HG03432 (cell line): ENCODE measurements at regions not wholly inside any gene's neighbourhood (a gene's known extent, or its start where the extent isn't known, plus 50 kb on each side); places are given as distances from the start of the nearest gene placed in this dataset.
"Not testable (repeated sequence)": the region's sequence is repeated elsewhere in the genome, so short reads cannot be mapped to it uniquely, and the experiment has no call there.

Experiments
- ATAC-seq: cut with Tn5 transposase; IDR thresholded peaks from one replicate; pipeline ENCODE4 v1.9.1; 2021; ENCODE audit warnings: mild to moderate bottlenecking, moderate library complexity; ENCODE audit not compliant: unreplicated experiment

DNA sequence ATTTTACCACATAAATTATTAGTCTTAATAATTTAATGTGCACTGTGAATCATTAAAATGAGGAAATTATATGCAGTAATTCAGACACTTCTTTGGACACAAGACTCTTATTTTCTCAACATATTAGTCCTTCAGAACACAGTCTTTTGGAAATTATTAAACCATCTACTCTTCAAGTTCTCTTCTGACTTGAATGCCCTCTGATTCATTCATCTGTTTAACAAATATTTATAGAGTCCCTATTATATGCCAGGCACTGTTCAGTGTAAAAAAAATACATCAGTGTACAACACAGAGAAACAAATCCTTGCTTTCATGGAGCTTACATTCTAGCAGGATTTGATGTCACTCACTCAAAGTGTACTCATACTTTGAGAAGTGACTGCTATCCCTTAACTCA, 163.4 kb upstream of the IL12B start:
- no peak for ATAC-seq

DNA sequence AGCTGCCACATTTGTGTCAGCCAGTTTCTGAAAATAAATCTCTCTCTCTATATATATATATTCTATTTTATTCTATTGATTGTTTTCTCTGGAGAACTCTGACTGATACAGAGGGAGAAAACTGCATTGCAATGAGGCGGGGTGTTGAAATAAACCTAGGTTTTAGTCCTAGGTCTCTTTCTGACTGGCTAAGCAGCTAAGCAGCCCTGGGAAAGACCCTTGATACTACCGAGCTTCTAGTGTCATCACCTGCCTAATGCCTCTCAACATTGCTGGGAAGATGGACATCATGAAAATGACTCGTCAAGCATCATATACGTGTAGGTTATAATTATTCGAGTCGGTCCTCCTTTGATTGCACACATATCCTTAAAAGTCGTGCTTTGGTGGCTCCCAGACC, 166.5 kb upstream of the IL12B start:
- ATAC-seq: no peak

DNA sequence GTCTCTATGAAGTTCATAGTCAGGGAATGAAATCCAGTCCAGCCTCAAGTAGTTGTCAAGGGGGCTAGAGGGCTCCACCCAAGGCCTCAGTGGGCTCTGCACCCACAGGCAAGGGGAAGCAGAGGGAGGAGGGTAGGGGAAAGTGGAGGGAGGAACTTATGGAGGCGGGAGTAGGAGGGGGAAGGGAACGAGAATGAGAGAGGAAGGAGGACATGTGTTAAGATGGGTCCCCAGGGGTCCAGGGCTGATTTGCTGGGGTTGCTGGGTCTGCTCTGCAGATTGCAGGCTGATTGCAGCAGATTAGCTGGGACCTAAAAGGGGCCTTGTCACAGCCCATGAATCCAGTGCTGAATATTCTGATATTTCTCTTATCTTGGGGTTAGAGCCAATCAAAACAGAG, 166.9 kb upstream of the IL12B start:
- no peak for ATAC-seq

DNA sequence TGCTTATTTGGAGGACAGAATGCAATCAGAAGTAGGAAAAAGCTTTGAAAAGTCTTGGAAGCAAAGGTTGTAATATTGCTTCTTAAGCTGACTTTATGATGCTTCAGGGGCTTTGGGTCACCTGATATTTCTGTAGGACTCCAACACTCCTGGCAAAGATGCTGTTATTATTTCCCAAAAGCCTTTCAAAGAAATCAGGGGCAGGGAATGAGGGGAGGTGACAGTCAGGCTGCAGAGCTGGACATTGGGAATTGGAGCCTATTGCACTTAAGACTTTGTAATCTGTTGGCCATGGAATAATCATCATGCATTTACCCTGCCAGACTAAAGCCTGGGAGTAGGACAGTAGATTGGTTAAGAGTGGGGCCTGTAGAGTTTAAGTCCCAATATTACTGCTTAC, 168.3 kb upstream of the IL12B start:
- no peak for ATAC-seq

DNA sequence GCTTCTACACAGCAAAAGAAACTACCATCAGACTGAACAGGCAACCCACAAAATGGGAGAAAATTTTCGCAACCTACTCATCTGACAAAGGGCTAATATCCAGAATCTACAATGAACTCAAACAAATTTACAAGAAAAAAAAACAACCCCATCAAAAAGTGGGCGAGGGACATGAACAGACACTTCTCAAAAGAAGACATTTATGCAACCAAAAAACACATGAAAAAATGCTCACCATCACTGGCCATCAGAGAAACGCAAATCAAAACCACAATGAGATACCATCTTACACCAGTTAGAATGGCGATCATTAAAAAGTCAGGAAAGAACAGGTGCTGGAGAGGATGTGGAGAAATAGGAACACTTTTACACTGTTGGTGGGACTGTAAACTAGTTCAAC, 171.8 kb upstream of the IL12B start:
- ATAC-seq: not testable (repeated sequence)

DNA sequence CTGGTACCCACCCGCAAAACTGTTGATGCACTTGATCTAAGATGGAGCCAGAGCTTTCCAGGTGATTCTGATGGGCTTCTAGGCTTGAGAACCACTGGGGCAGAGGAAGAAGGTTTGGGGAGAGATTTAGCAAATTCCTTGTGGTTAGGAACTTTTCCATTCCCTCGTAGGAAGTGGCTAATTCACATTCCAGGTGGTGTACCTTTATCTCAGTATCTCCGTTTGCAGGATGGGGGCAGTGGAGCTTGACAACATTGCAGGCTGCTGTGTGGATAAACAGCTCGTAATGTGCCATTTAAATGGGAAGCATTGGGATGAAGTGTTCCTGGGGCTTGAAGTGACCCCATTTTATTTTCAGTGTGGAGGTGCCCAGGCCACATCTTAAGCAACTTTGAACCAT, 172.9 kb upstream of the IL12B start:
- no peak for ATAC-seq

DNA sequence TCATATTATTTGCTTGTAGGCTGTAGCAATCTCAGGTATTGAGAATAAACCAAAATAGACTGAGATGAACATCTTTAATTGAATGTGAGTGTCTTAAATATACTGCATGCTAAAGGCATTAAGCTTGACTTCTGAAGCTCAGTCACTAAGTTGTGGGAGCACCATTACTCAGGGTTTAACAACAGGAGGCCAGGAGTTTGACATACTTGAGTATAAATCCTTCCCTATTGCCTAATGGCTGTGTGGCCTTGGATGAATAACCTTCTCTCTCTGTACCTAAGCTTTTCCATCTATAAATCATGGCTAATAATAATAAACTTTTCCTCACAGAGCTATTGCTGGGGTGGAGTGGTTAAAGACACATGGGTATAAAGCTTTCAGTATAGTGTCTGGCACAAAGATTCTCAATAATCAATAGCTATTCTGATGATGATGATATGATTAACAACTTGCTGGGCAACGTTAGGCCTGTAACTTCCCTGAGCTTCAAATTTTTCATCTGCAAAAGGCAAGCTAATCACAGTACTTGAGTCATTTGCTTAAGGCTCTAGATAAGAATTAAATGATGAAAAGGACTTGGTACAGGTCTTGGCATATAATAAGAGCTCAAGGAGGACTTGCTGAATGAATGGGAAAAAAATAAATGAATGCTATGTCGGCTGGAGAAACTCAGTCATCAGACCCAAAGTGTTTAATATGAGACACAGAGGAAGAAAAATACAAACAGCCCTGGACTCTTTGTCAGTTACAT, 174.0 kb upstream of the IL12B start:
- no peak for ATAC-seq

DNA sequence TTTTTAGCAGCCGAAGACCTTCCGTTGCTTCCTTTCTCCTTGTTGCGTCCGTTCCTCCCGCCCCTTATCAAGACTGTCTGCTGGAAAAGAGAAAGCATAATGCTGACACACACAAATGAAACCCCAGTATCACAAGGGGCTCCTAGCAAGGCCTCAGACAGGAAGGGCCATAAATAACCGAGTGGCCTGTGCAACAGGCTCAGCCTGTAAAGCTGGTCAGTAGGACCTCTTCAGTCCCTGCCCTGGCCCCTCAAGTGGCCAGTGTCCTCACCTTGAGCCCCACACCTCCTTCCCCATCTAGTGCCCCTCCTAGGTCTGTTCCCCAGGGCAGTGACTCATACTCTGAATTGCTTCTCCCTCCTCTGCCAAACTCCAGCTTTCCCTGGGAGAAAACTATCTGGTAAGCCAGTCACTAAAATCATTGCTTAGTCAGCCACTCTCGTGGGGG, 174.6 kb upstream of the IL12B start:
- ATAC-seq: no peak

DNA sequence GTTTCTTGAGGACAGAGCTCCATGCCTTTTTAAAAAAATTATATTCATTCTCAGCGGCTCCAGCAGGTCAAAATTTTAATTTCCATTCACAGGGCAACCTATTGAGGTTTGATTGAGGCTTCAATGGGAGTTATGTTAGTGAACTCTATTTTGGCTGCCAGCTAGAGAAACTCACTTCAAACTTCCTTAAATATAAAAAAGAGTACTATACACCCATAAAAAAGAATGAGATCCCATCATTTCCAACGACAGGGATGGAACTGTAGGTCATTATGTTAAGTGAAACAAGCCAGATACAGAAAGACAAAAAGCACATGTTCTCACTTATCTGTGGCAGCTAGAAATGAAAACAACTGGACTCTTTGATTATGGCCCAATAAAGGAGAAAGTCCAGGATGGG, 176.8 kb upstream of the IL12B start:
- ATAC-seq: no peak

DNA sequence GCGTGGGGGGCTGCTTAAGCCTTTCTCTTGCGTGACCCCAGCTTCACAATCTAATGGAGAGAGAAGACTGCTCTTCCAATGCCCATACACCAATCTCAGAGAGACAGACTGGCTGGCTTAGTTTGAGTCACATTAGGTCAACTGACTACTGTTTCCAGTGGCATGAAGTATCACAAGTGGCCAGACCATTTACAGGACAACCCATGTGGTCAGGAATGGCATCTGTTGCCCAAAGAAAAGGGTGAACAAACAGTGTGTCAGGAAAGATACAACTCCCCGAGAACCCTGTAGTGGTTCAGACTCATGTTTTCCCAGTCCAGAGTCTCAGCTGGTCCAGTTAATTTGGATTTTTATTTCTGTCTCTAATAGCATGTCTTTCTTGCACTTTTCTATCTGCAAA, 177.4 kb upstream of the IL12B start:
- ATAC-seq: no peak

DNA sequence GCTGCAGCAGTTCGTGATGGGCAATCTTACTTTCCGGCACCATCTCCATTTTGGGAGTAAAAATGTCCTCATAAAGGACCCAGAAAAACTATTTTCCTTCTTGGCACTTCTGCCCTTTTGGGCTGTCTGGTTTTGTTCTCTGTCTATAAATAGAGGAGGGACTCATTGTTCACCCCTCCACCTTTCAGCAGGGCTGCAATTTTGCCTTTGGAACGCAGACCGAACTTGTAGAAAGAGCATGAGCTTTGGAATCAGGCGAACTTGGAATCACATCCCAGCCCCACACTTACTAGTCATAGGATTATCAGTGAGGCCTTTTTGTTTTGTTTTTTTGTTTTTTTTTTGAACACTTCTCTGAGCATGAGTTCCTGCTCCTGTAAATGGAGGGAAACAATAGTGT, 178.1 kb upstream of the IL12B start:
- no peak for ATAC-seq

DNA sequence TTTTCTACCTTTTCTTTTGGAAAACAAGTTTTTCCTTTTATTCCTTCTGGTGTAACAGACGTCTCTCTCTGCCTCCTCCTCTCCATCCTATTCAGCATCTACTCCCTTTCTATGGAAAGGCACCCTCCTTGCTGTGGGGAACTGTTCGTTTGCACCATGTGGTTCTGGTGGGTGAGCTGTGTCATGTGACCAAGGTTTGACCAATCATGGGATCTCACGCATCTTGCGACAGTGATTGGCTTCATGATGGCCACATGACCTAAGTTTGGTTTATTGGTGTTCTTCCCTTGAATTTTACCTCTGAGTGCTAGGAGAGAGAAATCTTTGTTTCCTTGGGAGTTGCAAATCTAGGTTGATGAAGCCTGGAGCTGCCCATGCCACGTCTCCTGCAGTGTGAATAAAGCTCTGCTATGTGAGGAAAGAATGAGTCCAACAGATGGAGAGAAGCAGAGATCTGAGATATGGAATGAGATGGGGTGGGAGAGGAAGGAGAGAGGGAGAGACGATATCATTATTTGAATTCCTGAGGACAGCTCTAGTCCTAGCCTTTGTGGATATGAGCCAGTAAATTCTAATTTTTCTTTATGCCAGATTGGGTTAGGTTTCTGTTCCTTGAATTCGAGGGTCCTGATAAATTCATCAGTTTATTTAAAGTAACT, 178.8 kb upstream of the IL12B start:
- no peak for ATAC-seq

DNA sequence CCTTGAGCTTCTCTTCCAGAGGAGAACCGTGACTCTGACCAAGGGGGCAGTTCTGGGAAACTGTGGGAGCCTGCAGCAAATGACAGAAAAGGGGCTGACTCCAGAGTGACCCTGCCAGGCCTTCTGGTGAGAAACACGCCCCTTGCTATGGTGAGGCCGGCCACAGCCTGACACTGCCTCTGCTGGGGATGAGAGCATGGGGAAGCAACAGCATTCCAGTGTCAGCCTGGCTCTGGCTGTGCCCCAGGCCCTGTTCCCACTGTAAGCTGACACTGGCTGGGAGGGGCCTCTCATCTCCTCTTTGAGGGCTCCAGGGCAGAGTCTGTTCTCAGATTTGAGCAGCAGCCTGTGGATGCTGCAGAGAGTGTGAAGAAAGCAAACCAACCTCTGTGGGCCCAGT, 180.0 kb upstream of the IL12B start:
- ATAC-seq: no peak

DNA sequence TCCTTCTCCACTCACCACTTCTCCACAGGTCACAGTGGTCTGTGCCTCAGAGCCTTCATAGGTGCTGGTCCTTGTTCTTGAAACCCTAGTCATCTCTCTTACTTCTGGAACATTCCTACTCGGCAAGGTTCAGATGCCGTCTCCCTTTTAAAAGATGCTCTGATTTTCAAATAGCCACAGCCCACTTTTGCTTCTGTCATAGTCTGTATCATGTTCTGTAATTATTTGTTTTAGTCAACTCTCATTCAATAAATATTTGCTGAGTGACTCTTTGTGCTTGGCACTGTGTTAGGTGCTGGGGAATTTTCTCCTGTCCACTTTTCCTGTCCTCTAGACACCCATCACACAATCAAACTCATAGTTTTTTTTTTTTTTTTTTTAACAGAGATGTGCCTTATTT, 181.3 kb upstream of the IL12B start:
- ATAC-seq: no peak

DNA sequence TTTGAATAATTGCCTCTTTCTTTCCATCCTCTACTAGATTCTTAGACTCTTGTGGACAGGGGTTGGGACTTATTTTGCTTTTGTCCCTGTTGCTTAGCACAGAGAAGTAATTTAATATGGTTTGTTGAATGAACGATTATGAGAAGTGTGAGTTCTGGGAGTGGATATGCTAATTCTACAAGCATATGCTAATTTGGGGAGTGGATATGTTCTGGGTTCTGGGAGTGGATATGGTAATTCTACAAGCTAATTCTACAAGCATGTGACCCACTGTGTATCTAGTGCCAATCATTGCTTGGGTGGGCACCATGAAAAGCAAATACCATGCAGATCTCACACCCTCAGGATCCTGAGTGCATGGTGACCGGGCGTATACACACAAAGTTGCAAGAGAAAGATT, 181.8 kb upstream of the IL12B start:
- no peak for ATAC-seq

DNA sequence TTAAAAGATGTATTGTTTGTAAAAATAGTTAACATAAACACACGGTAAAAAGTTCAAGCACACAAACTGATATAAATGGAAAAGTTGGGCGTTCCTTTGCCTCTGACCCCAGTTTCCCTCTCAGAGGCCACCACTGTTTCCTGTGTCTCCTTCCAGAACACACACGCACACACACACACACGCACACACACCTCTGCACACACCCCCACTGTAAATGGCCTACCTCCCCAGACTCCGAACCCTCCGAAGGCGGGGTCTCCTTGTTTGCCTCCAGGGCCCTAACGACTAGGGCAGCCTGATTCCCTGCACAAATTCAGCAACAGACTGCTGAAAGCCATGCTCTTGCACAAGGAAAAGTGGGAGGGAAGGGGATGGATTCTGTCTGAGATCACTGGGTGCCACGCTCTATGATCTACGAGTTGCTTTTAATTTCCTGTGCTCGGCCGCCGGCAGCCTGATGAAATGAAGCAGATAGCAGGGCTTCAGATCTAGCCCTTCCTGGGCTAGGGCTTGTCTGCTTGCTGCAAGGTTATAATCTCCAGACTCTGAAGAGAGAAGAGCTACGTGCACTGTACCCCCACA, 184.0 kb upstream of the IL12B start:
- ATAC-seq: no peak

DNA sequence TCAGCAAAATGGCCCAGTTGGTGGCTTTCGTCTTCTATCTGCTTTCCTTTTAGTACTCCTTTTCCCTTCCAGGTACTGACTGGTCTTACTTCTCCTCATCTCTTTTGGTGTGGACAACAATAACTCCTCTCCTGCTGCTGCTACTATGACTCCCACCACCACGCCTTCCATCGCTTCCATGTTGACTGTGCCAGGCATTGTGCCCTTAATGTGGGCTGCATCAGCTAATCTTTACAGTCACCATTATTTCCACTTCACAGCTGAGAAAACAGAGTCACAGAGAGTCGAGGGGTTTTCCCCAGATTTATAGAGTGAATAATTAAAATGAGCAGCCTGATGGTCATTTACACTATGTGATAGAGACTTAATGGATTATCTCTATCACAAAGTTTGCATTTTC, 184.9 kb upstream of the IL12B start:
- no peak for ATAC-seq

DNA sequence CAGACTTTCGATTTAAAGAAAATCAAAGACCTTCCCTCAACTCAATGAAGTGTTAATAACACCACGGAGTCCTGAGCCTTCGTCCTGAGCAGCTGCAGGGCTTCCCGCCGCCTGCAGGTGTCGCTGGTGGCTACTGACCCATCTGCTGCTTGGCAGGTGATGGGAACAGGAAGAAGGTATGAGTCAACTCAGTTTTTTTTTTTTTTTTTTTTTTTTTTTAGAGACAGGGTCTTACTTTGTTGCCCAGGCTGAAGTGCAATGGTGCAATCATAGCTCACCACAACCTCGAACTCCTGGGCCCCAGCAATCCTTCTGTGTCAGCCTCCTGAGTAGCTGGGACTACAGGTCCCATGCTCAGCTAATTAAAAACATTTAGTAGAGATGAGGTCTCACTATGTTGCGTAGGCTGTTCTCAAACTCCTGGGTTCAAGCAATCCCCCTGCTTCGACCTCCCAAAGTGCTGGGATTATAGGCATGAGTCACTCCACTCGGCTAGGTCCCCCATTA, 185.7 kb upstream of the IL12B start:
- peak; percentile 94 for ATAC-seq

DNA sequence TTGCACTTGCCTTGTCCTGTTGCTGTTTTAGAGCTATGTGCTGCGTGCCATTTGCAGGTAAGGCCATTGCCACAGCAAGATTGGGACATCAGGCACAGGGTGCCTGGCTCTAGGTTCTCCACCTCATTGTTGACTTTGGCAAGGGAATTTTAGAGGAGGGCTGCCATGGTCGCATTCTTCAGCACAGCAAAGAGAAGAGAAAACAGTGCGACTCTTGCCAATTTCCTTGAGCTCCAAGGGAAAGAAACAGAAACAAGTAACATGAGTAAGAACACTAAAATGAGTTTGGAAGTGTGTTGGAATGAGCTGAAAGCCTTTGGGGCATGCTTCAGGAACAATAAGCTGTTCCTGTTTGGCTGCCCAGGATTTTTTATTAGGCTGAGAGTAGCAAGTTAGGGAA, 188.1 kb upstream of the IL12B start:
- ATAC-seq: no peak

DNA sequence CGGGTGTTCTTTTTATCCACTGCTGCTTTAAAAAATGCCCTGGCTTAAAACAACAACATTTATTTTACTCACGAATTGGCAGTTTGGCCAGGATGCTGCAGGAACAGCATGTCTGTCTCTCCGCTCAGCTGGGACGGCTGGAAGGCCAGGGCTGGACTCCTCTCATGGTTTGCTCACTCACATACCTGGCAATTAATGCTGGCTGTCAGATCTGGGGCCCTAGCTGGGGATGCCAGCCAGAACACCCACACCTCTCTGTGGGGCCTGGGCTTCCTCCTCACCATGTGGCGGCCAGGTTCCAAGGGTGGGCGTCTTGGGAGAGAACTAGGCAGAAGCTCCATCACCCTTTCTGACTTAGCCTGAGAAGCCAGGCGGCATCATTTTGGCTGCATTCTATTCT, 189.1 kb upstream of the IL12B start:
- ATAC-seq: no peak

DNA sequence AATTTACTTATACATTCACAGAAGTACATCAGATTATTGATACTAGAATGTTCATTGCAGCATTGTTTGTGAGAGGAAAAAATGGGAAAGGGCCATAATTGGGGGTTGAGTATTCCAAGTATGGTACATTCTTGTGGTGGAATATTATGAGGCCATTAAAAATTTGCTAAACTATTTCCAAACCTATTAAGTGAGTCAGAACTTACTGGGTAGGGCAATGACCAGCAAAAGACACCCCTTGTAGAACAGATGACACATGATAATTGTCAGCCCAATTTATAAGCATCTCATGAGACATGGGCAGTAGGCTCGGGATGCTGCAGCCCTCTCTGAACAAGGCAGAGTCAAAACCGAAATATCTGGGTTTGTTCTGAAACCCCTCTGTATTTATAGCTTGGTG, 192.6 kb upstream of the IL12B start:
- ATAC-seq: no peak

DNA sequence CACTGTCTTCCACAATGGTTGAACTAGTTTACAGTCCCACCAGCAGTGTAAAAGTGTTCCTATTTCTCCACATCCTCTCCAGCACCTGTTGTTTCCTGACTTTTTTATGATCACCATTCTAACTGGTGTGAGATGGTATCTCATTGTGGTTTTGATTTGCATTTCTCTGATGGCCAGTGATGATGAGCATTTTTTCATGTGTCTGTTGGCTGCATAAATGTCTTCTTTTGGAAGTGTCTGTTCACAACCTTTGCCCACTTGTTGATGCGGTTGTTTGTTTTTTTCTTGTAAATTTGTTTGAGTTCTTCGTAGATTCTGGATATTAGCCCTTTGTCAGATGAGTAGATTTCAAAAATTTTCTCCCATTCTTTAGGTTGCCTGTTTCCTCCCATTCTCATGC, 194.0 kb upstream of the IL12B start:
- not testable (repeated sequence) for ATAC-seq
